Nephron (organoid): ENCODE measurements at regions not wholly inside any gene's neighbourhood (a gene's known extent, or its start where the extent isn't known, plus 50 kb on each side); places are given as distances from the start of the nearest gene placed in this dataset.

Experiments
- H3K27ac Mint-ChIP-seq, 3 experiments: 2 replicates each; pipeline ENCODE4 v1.8.0; 2020; ENCODE audit warnings: mixed read lengths in 3 of 3, mild to moderate bottlenecking in 2 of 3, moderate library complexity in 1 of 3
- H3K27me3 Mint-ChIP-seq: 2 replicates; pipeline ENCODE4 v1.8.0; 2021; ENCODE audit warnings: low read depth, mild to moderate bottlenecking, moderate library complexity, mixed read lengths
- H3K36me3 Mint-ChIP-seq: 2 replicates; pipeline ENCODE4 v1.8.0; 2020; ENCODE audit warnings: low read depth, mixed read lengths
- H3K4me1 Mint-ChIP-seq: 2 replicates; pipeline ENCODE4 v1.8.0; 2020; ENCODE audit warnings: mixed read lengths
- H3K4me3 Mint-ChIP-seq, 3 experiments: 2 replicates each; pipeline ENCODE4 v1.8.0; 2020; ENCODE audit warnings: mild to moderate bottlenecking in 3 of 3, mixed read lengths in 3 of 3, moderate library complexity in 2 of 3
- H3K9me3 Mint-ChIP-seq: 2 replicates; pipeline ENCODE4 v1.8.0; 2020; ENCODE audit warnings: mixed read lengths
- TF ChIP-seq, protein P1 (sequence below), 3 experiments: fragments of 200-600 bp; sonication (generic); IDR thresholded peaks; one replicate each; pipeline ENCODE4 v1.5.0; 2021; ENCODE audit warnings: antibody characterized with exemption in 3 of 3; ENCODE audit not compliant: unreplicated experiment in 3 of 3

DNA sequence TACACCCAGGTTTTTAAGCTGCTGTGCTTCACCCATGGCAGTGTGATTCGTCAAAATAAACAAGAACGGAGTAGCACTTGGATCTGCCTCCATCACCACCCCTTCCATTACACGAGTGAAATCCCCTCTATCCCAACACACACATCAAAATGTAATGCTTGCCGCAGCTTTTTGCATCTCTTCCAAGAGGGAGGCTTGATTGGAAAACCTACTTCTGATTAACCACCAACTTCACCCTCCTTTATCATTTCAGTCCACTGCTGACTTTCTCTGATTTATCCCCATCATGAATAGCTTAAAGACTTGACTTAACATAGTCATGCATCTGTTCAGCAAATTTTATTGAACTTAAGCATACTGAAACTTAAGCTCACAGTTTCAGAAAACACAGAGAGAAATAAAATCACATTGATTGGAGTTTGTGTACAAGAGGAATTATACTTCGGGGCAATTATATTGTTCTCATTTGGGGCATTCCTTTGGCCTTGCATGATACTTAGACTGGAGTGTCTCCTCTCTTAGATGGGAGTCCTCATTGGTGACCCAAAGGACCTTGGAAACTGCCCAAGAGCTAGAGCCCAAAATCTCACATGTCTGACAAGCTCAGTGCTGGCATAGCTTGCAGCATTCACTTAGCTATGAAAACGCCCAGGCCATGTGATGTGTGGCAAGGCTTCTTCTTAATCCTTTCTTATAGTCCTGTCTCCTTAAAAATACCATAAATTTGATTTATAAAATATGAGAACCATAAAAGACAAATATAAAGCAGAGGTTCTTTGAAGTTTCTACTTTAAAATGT lies 124.3 kb upstream of the UMPS start:
- H3K9me3 Mint-ChIP-seq, result no peaks in the 10 kb centered on the region
- peak overlapping the region in 1 of 3 experiments; percentile 7 for H3K27ac Mint-ChIP-seq
- H3K4me1 Mint-ChIP-seq, result peaks cover 12% of the 10 kb centered on the region
- H3K27me3 Mint-ChIP-seq, result no peaks in the 10 kb centered on the region
- H3K4me3 Mint-ChIP-seq, result no peak overlapping the region
- TF ChIP-seq, protein P1, sequence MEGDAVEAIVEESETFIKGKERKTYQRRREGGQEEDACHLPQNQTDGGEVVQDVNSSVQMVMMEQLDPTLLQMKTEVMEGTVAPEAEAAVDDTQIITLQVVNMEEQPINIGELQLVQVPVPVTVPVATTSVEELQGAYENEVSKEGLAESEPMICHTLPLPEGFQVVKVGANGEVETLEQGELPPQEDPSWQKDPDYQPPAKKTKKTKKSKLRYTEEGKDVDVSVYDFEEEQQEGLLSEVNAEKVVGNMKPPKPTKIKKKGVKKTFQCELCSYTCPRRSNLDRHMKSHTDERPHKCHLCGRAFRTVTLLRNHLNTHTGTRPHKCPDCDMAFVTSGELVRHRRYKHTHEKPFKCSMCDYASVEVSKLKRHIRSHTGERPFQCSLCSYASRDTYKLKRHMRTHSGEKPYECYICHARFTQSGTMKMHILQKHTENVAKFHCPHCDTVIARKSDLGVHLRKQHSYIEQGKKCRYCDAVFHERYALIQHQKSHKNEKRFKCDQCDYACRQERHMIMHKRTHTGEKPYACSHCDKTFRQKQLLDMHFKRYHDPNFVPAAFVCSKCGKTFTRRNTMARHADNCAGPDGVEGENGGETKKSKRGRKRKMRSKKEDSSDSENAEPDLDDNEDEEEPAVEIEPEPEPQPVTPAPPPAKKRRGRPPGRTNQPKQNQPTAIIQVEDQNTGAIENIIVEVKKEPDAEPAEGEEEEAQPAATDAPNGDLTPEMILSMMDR (IDR thresholded peaks at IDR 0.05; ENCODE audit: unreplicated experiment in 3 of 3), result no peak
- no peaks in the 10 kb centered on the region for H3K36me3 Mint-ChIP-seq

DNA sequence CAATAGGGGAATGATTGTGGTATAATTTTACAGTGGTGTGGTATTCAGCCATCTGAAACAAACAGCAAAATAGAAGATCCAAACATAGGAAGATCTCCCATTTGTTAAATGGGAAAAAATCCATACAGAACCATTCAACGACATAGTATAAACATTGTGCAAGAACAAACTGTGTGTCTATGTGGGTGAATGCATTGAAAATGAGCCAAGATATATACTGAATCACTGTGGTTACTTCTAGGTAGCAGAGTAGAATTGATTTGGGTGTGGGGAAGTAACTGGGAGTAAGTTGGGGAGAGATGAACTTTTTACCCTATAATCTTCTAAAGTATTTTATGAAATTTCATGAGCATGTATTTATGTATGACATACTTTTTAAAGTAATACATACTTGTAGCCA lies 123.1 kb upstream of the UMPS start:
- Mint-ChIP-seq H3K27me3 (no peaks in the 10 kb centered on the region), H3K36me3 (no peaks in the 10 kb centered on the region), H3K27ac (no peak overlapping the region), H3K4me3 (no peak overlapping the region), H3K4me1 (peaks cover 9% of the 10 kb centered on the region), H3K9me3 (no peaks in the 10 kb centered on the region)
- TF ChIP-seq, protein P1 (IDR thresholded peaks at IDR 0.05; ENCODE audit: unreplicated experiment in 3 of 3), result no peak

DNA sequence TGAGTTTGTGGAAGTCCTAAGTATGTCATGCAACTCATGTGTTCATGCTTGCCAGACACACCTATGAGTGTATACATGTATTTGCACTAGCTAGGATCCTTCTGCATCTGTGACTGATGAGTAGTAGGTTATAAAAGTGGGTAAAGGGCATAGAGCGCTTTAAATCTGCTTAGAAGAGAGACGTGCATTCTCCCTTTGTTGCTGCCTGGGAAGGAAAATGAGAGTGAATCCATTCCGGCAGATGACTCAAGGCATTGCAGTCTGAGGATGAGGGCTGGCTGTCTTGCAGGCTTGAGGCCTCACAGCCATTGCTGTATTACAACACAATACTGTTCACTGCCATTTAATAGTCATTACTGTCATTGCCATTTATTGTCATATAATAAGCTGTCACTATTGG lies 120.8 kb upstream of the UMPS start:
- Mint-ChIP-seq H3K4me1 (peaks cover 9% of the 10 kb centered on the region), H3K4me3 (no peak overlapping the region), H3K9me3 (no peaks in the 10 kb centered on the region), H3K27ac (no peak overlapping the region), H3K36me3 (no peaks in the 10 kb centered on the region), H3K27me3 (no peaks in the 10 kb centered on the region)
- TF ChIP-seq, protein P1 (IDR thresholded peaks at IDR 0.05; ENCODE audit: unreplicated experiment in 3 of 3), result no peak

DNA sequence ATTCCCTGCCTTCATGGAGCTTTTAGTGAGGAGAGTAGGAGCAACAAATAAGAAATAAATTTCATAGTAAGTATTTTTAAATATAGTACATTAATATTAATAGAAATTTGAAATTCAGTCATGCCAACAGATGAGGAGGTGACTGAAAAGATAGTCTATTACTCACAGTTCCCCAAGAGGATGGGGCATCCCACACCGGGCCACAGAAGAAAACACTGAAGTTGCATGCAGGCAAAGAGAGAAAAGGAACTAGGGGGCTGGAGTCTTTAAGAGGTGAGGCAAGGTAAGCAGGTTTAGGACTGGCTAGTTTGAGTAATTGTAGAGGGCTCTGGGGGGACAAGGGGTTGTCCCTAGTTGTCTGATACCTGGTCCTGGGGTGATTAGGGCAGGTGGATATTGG lies 120.1 kb upstream of the UMPS start:
- Mint-ChIP-seq H3K4me1 (peaks cover 9% of the 10 kb centered on the region), H3K27ac (no peak overlapping the region), H3K27me3 (no peaks in the 10 kb centered on the region), H3K4me3 (no peak overlapping the region), H3K9me3 (no peaks in the 10 kb centered on the region), H3K36me3 (no peaks in the 10 kb centered on the region)
- TF ChIP-seq, protein P1 (IDR thresholded peaks at IDR 0.05; ENCODE audit: unreplicated experiment in 3 of 3), result no peak

DNA sequence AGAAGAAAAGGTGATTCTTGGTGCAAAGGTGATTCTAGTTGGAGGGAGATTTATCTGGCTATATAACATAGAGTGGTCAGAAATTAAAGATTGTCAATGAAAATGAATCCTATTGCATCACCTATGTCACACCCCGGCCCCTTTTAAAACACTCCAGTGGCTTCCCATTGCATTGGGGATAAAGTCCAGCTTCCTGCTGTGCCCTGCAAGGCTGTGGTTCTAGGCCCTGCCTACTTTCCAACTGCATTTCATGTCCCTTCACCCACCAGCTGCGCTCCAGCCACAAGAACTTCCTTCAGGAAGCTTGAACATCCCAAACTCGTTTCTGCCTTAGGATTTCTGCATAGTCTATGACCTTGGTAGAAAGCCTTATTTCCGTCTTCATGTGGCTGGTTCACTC lies 118.7 kb upstream of the UMPS start:
- H3K9me3 Mint-ChIP-seq, result no peaks in the 10 kb centered on the region
- H3K4me3 Mint-ChIP-seq, result no peak overlapping the region
- TF ChIP-seq, protein P1 (IDR thresholded peaks at IDR 0.05; ENCODE audit: unreplicated experiment in 3 of 3), result no peak
- no peaks in the 10 kb centered on the region for H3K27me3 Mint-ChIP-seq
- H3K4me1 Mint-ChIP-seq, result peaks cover under 1% of the 10 kb centered on the region
- no peaks in the 10 kb centered on the region for H3K36me3 Mint-ChIP-seq
- H3K27ac Mint-ChIP-seq, result no peak overlapping the region
